Ishikawa (cell line): ENCODE measurements at regions not wholly inside any gene's neighbourhood (a gene's known extent, or its start where the extent isn't known, plus 50 kb on each side); places are given as distances from the start of the nearest gene placed in this dataset.

Experiments
- CEBPB ChIP-seq: IDR thresholded peaks from 2 replicates; pipeline ENCODE4 v1.6.1; 2012
- CREB1 ChIP-seq: IDR thresholded peaks from 2 replicates; pipeline ENCODE4 v1.6.1; 2012; ENCODE audit warnings: low read depth
- EGR1 ChIP-seq: IDR thresholded peaks from 2 replicates; pipeline ENCODE4 v1.6.1; 2012
- EP300 ChIP-seq: IDR thresholded peaks from 2 replicates; pipeline ENCODE4 v1.6.1; 2012; ENCODE audit warnings: borderline replicate concordance
- FOXM1 ChIP-seq: IDR thresholded peaks from 2 replicates; pipeline ENCODE4 v1.6.1; 2012; ENCODE audit warnings: low read depth, borderline replicate concordance
- NFIC ChIP-seq: IDR thresholded peaks from 2 replicates; pipeline ENCODE4 v1.6.1; 2012
- RAD21 ChIP-seq: IDR thresholded peaks from 2 replicates; pipeline ENCODE4 v1.6.1; 2012; ENCODE audit warnings: low read depth
- TAF1 ChIP-seq: IDR thresholded peaks from 2 replicates; pipeline ENCODE4 v1.6.1; 2012; ENCODE audit warnings: low read depth, mild to moderate bottlenecking
- TCF12 ChIP-seq: IDR thresholded peaks from 2 replicates; pipeline ENCODE4 v1.6.1; 2012; ENCODE audit warnings: low read depth
- TEAD4 ChIP-seq: IDR thresholded peaks from 2 replicates; pipeline ENCODE4 v1.6.1; 2012
- YY1 ChIP-seq: IDR thresholded peaks from 2 replicates; pipeline ENCODE4 v1.6.1; 2012; ENCODE audit warnings: low read depth
- ZBTB7A ChIP-seq: IDR thresholded peaks from 2 replicates; pipeline ENCODE4 v1.6.1; 2012; ENCODE audit warnings: low read depth
- TF ChIP-seq, protein P1 (sequence below): IDR thresholded peaks from 2 replicates; pipeline ENCODE4 v1.6.1; 2012; ENCODE audit warnings: low read depth, mild to moderate bottlenecking
- TF ChIP-seq, protein P2 (sequence below): IDR thresholded peaks from 2 replicates; pipeline ENCODE4 v1.6.1; 2012
- TF ChIP-seq, protein P3 (sequence below): IDR thresholded peaks from 2 replicates; pipeline ENCODE4 v1.6.1; 2012

DNA sequence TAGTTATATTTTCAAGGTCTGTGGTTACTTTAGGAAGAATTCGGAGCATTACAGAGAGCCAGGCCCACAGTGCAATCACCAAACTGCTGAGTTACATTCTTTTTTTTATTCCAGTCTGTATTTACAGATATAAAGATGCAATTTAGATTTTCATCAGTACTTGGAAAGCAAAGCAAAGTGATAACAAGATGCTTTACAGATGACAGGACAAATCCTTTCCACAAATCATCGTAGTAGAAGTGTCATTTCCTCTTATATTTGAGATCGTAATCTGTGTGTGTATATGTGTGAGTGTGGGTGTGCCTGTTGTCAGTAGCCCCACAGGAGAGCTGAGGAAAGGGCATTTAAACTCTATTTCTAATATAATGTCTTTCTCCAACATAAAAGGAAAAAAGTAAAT is 1893.7 kb downstream of the STIM2 start:
- TF ChIP-seq YY1, result no peak
- no peak for TF ChIP-seq EGR1
- TF ChIP-seq ZBTB7A, result no peak
- no peak for TF ChIP-seq TEAD4
- TF ChIP-seq, protein P1, sequence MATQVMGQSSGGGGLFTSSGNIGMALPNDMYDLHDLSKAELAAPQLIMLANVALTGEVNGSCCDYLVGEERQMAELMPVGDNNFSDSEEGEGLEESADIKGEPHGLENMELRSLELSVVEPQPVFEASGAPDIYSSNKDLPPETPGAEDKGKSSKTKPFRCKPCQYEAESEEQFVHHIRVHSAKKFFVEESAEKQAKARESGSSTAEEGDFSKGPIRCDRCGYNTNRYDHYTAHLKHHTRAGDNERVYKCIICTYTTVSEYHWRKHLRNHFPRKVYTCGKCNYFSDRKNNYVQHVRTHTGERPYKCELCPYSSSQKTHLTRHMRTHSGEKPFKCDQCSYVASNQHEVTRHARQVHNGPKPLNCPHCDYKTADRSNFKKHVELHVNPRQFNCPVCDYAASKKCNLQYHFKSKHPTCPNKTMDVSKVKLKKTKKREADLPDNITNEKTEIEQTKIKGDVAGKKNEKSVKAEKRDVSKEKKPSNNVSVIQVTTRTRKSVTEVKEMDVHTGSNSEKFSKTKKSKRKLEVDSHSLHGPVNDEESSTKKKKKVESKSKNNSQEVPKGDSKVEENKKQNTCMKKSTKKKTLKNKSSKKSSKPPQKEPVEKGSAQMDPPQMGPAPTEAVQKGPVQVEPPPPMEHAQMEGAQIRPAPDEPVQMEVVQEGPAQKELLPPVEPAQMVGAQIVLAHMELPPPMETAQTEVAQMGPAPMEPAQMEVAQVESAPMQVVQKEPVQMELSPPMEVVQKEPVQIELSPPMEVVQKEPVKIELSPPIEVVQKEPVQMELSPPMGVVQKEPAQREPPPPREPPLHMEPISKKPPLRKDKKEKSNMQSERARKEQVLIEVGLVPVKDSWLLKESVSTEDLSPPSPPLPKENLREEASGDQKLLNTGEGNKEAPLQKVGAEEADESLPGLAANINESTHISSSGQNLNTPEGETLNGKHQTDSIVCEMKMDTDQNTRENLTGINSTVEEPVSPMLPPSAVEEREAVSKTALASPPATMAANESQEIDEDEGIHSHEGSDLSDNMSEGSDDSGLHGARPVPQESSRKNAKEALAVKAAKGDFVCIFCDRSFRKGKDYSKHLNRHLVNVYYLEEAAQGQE, result no peak
- no peak for TF ChIP-seq CEBPB
- TF ChIP-seq TCF12, result no peak
- TF ChIP-seq FOXM1, result no peak
- TF ChIP-seq TAF1, result no peak
- TF ChIP-seq, protein P2, sequence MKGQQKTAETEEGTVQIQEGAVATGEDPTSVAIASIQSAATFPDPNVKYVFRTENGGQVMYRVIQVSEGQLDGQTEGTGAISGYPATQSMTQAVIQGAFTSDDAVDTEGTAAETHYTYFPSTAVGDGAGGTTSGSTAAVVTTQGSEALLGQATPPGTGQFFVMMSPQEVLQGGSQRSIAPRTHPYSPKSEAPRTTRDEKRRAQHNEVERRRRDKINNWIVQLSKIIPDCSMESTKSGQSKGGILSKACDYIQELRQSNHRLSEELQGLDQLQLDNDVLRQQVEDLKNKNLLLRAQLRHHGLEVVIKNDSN, result no peak
- TF ChIP-seq, protein P3, sequence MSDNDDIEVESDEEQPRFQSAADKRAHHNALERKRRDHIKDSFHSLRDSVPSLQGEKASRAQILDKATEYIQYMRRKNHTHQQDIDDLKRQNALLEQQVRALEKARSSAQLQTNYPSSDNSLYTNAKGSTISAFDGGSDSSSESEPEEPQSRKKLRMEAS, result no peak
- no peak for TF ChIP-seq RAD21
- no peak for TF ChIP-seq CREB1
- TF ChIP-seq EP300, result no peak
- no peak for TF ChIP-seq NFIC

DNA sequence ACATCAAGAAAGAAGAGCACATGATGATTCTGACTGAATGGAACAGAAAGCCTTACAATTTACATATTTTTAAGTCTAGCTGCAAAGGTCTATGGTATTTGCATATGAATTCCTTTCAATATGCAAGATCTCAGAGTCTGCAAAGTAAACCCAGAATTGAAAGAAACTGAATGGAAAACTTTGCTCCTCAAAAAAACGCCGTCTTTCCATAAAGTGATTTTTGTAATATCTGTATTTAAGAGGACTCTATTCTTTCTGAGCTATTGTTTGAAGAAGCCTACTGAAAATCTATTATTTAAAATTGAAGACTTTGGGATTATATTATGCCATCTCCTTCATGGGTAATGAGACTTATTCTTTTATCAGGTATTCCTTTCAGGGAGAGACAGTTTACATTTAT is 1894.4 kb downstream of the STIM2 start:
- no peak for TF ChIP-seq NFIC
- no peak for TF ChIP-seq RAD21
- TF ChIP-seq, protein P3, result no peak
- TF ChIP-seq FOXM1, result no peak
- TF ChIP-seq EGR1, result no peak
- no peak for TF ChIP-seq CEBPB
- no peak for TF ChIP-seq YY1
- TF ChIP-seq, protein P1, result no peak
- no peak for TF ChIP-seq CREB1
- TF ChIP-seq TAF1, result no peak
- no peak for TF ChIP-seq ZBTB7A
- TF ChIP-seq TCF12, result no peak
- TF ChIP-seq EP300, result no peak
- no peak for TF ChIP-seq TEAD4
- TF ChIP-seq, protein P2, result no peak

DNA sequence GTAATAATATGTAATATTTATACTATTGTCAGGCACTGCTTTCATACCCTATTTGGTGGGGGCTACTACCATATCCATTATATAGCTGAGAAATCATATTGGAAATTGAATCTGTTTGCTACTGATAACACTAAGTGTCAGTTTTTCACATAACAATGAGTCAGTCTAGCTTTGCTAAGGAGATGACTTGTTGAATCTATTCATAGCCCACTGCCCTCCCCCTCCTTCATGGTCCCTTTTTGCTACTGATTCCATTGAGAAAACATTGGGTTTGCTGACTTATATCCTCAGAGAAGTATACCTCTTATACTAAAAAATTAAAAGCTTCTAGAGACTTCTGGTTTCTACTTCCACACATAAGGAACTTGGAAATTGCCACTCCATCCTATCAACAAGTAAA is 1898.4 kb downstream of the STIM2 start:
- TF ChIP-seq TAF1, result no peak
- no peak for TF ChIP-seq EP300
- TF ChIP-seq EGR1, result no peak
- no peak for TF ChIP-seq CEBPB
- TF ChIP-seq, protein P3, result no peak
- no peak for TF ChIP-seq CREB1
- TF ChIP-seq RAD21, result no peak
- no peak for TF ChIP-seq TEAD4
- no peak for TF ChIP-seq FOXM1

DNA sequence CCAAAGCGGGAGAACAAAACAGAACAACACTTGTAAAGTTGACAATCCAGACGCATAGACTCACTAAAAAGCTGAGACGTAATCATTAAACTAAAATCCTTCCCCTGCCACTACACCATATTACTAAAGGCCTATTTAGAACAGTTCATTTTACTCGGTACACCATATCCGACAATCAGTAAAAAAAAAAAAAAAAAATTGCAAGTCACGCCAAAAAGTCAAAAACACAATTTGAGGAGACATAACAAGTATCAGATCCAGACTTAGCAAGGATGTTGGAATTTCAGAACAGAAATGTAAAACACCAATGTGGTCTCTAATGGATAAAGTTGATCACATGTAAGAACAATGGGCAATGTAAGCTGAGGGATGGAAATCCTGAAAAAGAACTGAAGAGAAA is 1899.4 kb downstream of the STIM2 start:
- TF ChIP-seq RAD21 (no peak), TCF12 (no peak), YY1 (no peak), EP300 (no peak), TAF1 (no peak), ZBTB7A (no peak), CEBPB (no peak)
- TF ChIP-seq, protein P2, result no peak
- TF ChIP-seq, protein P1, result no peak

DNA sequence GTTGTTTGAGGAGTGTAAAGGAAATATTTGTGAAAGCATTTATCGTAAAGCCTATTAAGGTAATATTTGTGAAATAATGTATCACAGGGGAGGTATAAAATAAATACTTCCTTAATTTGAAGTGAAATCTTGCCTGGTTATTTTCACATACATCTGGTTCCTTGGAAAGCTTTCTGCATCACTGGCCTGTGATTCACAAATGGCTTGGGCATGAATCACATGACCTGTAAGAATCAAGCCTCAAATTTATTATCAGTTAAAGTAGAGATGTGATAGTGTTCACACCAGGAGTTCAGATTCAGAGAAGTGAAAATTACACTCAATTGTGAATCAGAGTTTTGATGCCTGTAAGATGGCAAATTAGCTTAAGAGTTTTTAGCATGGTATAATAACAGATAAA is 1911.4 kb downstream of the STIM2 start:
- TF ChIP-seq, protein P2, result peak; percentile 53; the same call in 1 of the 2 replicates
- TF ChIP-seq RAD21, result no peak
